H7 (cell line): ENCODE measurements at regions not wholly inside any gene's neighbourhood (a gene's known extent, or its start where the extent isn't known, plus 50 kb on each side); places are given as distances from the start of the nearest gene placed in this dataset.

Experiments
- DNase-seq: peaks from one replicate; pipeline ENCODE4 v3.0.0; 2012
- H3K27me3 ChIP-seq: 2 replicates; pipeline ENCODE4 v1.6.0; 2011; ENCODE audit warnings: mild to moderate bottlenecking, low read length; ENCODE audit not compliant: control insufficient read depth, insufficient read depth
- H3K36me3 ChIP-seq: replicated peaks from 2 replicates; pipeline ENCODE4 v1.5.1; 2011; ENCODE audit warnings: low read length; ENCODE audit not compliant: control insufficient read depth, insufficient read depth
- H3K4me3 ChIP-seq: 2 replicates; pipeline ENCODE4 v1.5.1; 2011; ENCODE audit warnings: low read depth, mild to moderate bottlenecking, control low read depth, low read length, moderate library complexity; ENCODE audit not compliant: insufficient read depth

GRCh38 chr4:119823891-119824290, 195.3 kb upstream of the PDE5A start:
- H3K27me3 ChIP-seq: no peaks in the 10 kb centered on the region
- DNase-seq: no peak

GRCh38 chr4:119823045-119823444, 194.4 kb upstream of the PDE5A start:
- no peaks in the 10 kb centered on the region for H3K27me3 ChIP-seq
- no peak overlapping the region for H3K4me3 ChIP-seq
- H3K36me3 ChIP-seq: no peaks in the 10 kb centered on the region
- no peak for DNase-seq

More at GRCh38 chr4:119823891-119824290, 195.3 kb upstream of the PDE5A start:
- no peaks in the 10 kb centered on the region for H3K36me3 ChIP-seq
- no peak overlapping the region for H3K4me3 ChIP-seq

- Histone ChIP-seq H3K36me3 (no peaks in the 10 kb centered on the region), H3K27me3 (no peaks in the 10 kb centered on the region), H3K4me3 (no peak overlapping the region)
- DNase-seq: no peak
These were observed 187.9 kb upstream of the PDE5A start for GRCh38 chr4:119816473-119816872.

- no peak for DNase-seq
- H3K27me3 ChIP-seq: no peaks in the 10 kb centered on the region
- H3K36me3 ChIP-seq: no peaks in the 10 kb centered on the region
These were observed 181.4 kb upstream of the PDE5A start for GRCh38 chr4:119810001-119810400.

GRCh38 chr4:119804404-119804803, 175.8 kb upstream of the PDE5A start:
- no peak for DNase-seq
- Histone ChIP-seq H3K4me3 (no peak overlapping the region), H3K36me3 (no peaks in the 10 kb centered on the region), H3K27me3 (no peaks in the 10 kb centered on the region)

More at GRCh38 chr4:119810001-119810400, 181.4 kb upstream of the PDE5A start:
- no peak overlapping the region for H3K4me3 ChIP-seq

GRCh38 chr4:119797238-119797894, 168.8 kb upstream of the PDE5A start:
- no peaks in the 10 kb centered on the region for H3K36me3 ChIP-seq
- DNase-seq: no peak
- H3K27me3 ChIP-seq: no peaks in the 10 kb centered on the region
- no peak overlapping the region for H3K4me3 ChIP-seq

- no peak for DNase-seq
- Histone ChIP-seq H3K36me3 (no peaks in the 10 kb centered on the region), H3K4me3 (no peak overlapping the region), H3K27me3 (no peaks in the 10 kb centered on the region)
These were observed 167.5 kb upstream of the PDE5A start for GRCh38 chr4:119795986-119796578.

GRCh38 chr4:119794681-119795080, 166.1 kb upstream of the PDE5A start:
- Histone ChIP-seq H3K36me3 (no peaks in the 10 kb centered on the region), H3K27me3 (no peaks in the 10 kb centered on the region), H3K4me3 (no peak overlapping the region)
- DNase-seq: no peak

- no peaks in the 10 kb centered on the region for H3K36me3 ChIP-seq
- no peak for DNase-seq
- H3K27me3 ChIP-seq: no peaks in the 10 kb centered on the region
- H3K4me3 ChIP-seq: no peak overlapping the region
These were observed 165.5 kb upstream of the PDE5A start for GRCh38 chr4:119794113-119794512.

- DNase-seq: no peak
- no peaks in the 10 kb centered on the region for H3K27me3 ChIP-seq
- H3K36me3 ChIP-seq: no peaks in the 10 kb centered on the region
- H3K4me3 ChIP-seq: no peak overlapping the region
These were observed 160.0 kb upstream of the PDE5A start for GRCh38 chr4:119788349-119789266.

- no peaks in the 10 kb centered on the region for H3K36me3 ChIP-seq
- H3K27me3 ChIP-seq: no peaks in the 10 kb centered on the region
- DNase-seq: no peak
- H3K4me3 ChIP-seq: no peak overlapping the region
These were observed 157.4 kb upstream of the PDE5A start for GRCh38 chr4:119785963-119786362.

- Histone ChIP-seq H3K4me3 (no peak overlapping the region), H3K36me3 (no peaks in the 10 kb centered on the region), H3K27me3 (no peaks in the 10 kb centered on the region)
- no peak for DNase-seq
These were observed 154.8 kb upstream of the PDE5A start for GRCh38 chr4:119783189-119783983.

GRCh38 chr4:119781044-119781443, 152.4 kb upstream of the PDE5A start:
- Histone ChIP-seq H3K4me3 (no peak overlapping the region), H3K36me3 (no peaks in the 10 kb centered on the region), H3K27me3 (no peaks in the 10 kb centered on the region)
- no peak for DNase-seq

- no peak for DNase-seq
- H3K4me3 ChIP-seq: no peak overlapping the region
- no peaks in the 10 kb centered on the region for H3K36me3 ChIP-seq
- no peaks in the 10 kb centered on the region for H3K27me3 ChIP-seq
These were observed 146.2 kb upstream of the PDE5A start for GRCh38 chr4:119774840-119775239.
